ENCODE measurements at regions not wholly inside any gene's neighbourhood (a gene's known extent, or its start where the extent isn't known, plus 50 kb on each side); places are given as distances from the start of the nearest gene placed in this dataset.
A peak's percentile ranks its signal among the peaks of the same experiment; 100 is the strongest.

DNA sequence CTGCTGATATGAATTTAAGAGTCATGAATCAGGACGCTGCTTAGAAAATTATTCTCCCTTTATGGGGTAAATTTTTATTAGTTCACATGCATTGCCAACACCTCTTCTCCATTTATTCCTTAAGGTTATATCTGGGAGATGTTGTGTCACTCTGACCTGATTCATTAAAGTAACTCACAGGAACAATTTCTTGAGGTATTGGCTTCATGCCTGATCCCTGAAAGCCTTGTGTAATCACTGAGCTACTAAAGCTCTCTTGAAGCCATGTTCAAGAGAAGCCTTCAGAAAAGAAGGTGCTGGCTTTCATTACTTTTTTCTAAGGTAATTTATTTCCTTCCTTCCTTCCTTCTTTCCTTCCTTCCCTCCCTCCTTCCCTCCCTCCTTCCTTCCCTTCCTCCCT is 420.6 kb downstream of the RAB38 start:
- no peak for TF ChIP-seq EZH2phosphoT487 (IDR thresholded peaks at IDR 0.05; ENCODE audit: borderline replicate concordance)
- TF ChIP-seq, protein P1, sequence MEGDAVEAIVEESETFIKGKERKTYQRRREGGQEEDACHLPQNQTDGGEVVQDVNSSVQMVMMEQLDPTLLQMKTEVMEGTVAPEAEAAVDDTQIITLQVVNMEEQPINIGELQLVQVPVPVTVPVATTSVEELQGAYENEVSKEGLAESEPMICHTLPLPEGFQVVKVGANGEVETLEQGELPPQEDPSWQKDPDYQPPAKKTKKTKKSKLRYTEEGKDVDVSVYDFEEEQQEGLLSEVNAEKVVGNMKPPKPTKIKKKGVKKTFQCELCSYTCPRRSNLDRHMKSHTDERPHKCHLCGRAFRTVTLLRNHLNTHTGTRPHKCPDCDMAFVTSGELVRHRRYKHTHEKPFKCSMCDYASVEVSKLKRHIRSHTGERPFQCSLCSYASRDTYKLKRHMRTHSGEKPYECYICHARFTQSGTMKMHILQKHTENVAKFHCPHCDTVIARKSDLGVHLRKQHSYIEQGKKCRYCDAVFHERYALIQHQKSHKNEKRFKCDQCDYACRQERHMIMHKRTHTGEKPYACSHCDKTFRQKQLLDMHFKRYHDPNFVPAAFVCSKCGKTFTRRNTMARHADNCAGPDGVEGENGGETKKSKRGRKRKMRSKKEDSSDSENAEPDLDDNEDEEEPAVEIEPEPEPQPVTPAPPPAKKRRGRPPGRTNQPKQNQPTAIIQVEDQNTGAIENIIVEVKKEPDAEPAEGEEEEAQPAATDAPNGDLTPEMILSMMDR (conservative IDR thresholded peaks at IDR 0.05; ENCODE audit: low read length): no peak
- Histone ChIP-seq H3K79me2 (ENCODE audit: insufficient read depth, low read length) (no peaks in the 10 kb centered on the region), H3K9ac (ENCODE audit: low read depth, low read length, poor library complexity, severe bottlenecking) (no peak overlapping the region), H3K27me3 (ENCODE audit: insufficient read depth, low read length, poor library complexity, severe bottlenecking) (no peaks in the 10 kb centered on the region), H3K36me3 (ENCODE audit: insufficient read depth, low read length) (no peaks in the 10 kb centered on the region), H2AFZ (ENCODE audit: low read length) (no peak overlapping the region), H3K4me3 (ENCODE audit: low read length, poor library complexity, severe bottlenecking) (no peak overlapping the region), H3K4me2 (ENCODE audit: low read depth, low read length, poor library complexity, severe bottlenecking) (no peak overlapping the region), H3K9me2 (replicated peaks; ENCODE audit: low read depth, low read length) (no peaks in the 10 kb centered on the region), H3K4me1 (ENCODE audit: insufficient read depth, low read length, poor library complexity, severe bottlenecking) (no peaks in the 10 kb centered on the region), H3K9me3 (ENCODE audit: insufficient read depth, low read depth, low read length) (no peaks in the 10 kb centered on the region), H4K20me1 (ENCODE audit: insufficient read depth, low read length, poor library complexity, severe bottlenecking) (no peaks in the 10 kb centered on the region), H3F3A (ENCODE audit: low read depth) (no peaks in the 10 kb centered on the region)

DNA sequence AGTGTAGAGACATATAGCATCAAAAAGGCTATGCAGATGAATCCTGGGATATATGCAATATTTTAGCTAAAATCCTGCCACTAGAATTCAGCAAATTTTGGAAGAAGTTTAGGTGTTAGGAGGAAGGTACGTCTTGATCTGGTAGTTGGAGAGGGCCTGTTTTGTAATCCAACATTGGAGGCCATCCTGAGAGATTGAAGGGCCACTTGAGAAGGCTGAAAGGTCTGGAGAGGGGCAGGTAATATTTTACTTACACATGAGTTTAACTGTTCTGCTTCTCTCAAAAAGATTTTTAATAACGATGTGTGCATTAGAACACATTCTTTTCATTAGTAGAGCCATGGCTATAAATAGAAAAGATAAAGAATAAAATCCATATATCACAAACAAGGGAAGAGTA is 422.1 kb downstream of the RAB38 start:
- no peaks in the 10 kb centered on the region for H3K36me3 ChIP-seq (ENCODE audit: insufficient read depth, low read length)

DNA sequence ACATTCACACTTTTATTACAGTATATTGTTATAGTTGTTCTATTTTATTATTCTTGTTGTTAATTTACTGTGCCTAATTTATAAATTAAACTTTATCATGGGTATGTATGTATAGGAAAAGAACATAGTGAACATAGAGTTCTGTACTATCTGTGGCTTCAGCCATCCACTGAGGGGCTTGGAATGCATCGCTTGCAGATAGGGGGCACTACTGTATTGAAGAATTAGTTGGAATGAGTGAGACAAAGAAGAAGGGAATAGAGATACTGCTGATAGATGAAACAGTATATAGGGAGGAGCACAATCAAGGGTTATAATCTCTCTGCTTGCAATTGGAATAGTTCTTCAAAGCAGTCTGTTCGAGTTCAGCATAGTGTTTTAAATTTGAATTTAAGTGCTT is 432.2 kb downstream of the RAB38 start:
- Histone ChIP-seq H3K4me2 (ENCODE audit: low read depth, low read length, poor library complexity, severe bottlenecking) (no peak overlapping the region), H3K9me3 (ENCODE audit: insufficient read depth, low read depth, low read length) (no peaks in the 10 kb centered on the region), H3K27me3 (ENCODE audit: insufficient read depth, low read length, poor library complexity, severe bottlenecking) (no peaks in the 10 kb centered on the region), H4K20me1 (ENCODE audit: insufficient read depth, low read length, poor library complexity, severe bottlenecking) (no peaks in the 10 kb centered on the region), H3K36me3 (ENCODE audit: insufficient read depth, low read length) (no peaks in the 10 kb centered on the region), H2AFZ (ENCODE audit: low read length) (no peak overlapping the region), H3K79me2 (ENCODE audit: insufficient read depth, low read length) (no peaks in the 10 kb centered on the region), H3K9ac (ENCODE audit: low read depth, low read length, poor library complexity, severe bottlenecking) (no peak overlapping the region), H3K4me1 (ENCODE audit: insufficient read depth, low read length, poor library complexity, severe bottlenecking) (peaks cover 38% of the 10 kb centered on the region), H3K9me2 (replicated peaks; ENCODE audit: low read depth, low read length) (no peaks in the 10 kb centered on the region), H3F3A (ENCODE audit: low read depth) (no peaks in the 10 kb centered on the region), H3K4me3 (ENCODE audit: low read length, poor library complexity, severe bottlenecking) (no peak overlapping the region)
- no peak for TF ChIP-seq EZH2phosphoT487 (IDR thresholded peaks at IDR 0.05; ENCODE audit: borderline replicate concordance)
- TF ChIP-seq, protein P1 (conservative IDR thresholded peaks at IDR 0.05; ENCODE audit: low read length): peak; percentile 64

More for the DNA sequence above, 422.1 kb downstream of the RAB38 start:
- no peaks in the 10 kb centered on the region for H4K20me1 ChIP-seq (ENCODE audit: insufficient read depth, low read length, poor library complexity, severe bottlenecking)
- H3K9ac ChIP-seq (ENCODE audit: low read depth, low read length, poor library complexity, severe bottlenecking): no peak overlapping the region
- no peak overlapping the region for H3K4me3 ChIP-seq (ENCODE audit: low read length, poor library complexity, severe bottlenecking)
- no peaks in the 10 kb centered on the region for H3K79me2 ChIP-seq (ENCODE audit: insufficient read depth, low read length)
- no peak overlapping the region for H2AFZ ChIP-seq (ENCODE audit: low read length)
- H3K9me2 ChIP-seq (replicated peaks; ENCODE audit: low read depth, low read length): no peaks in the 10 kb centered on the region
- no peaks in the 10 kb centered on the region for H3K27me3 ChIP-seq (ENCODE audit: insufficient read depth, low read length, poor library complexity, severe bottlenecking)
- no peaks in the 10 kb centered on the region for H3K9me3 ChIP-seq (ENCODE audit: insufficient read depth, low read depth, low read length)
- H3K4me2 ChIP-seq (ENCODE audit: low read depth, low read length, poor library complexity, severe bottlenecking): no peak overlapping the region
- no peak for TF ChIP-seq EZH2phosphoT487 (IDR thresholded peaks at IDR 0.05; ENCODE audit: borderline replicate concordance)
- TF ChIP-seq, protein P1 (conservative IDR thresholded peaks at IDR 0.05; ENCODE audit: low read length): no peak
- no peaks in the 10 kb centered on the region for H3F3A ChIP-seq (ENCODE audit: low read depth)
- H3K4me1 ChIP-seq (ENCODE audit: insufficient read depth, low read length, poor library complexity, severe bottlenecking): no peaks in the 10 kb centered on the region
